Activated gamma-delta T cell treated with Interleukin-2 at 50 U/mL for 16 hours (primary cell): ENCODE measurements at regions not wholly inside any gene's neighbourhood (a gene's known extent, or its start where the extent isn't known, plus 50 kb on each side); places are given as distances from the start of the nearest gene placed in this dataset.

Source experiments
- DNase-seq: peaks from one replicate; pipeline ENCODE4 v3.0.0-alpha.2; 2020

DNA sequence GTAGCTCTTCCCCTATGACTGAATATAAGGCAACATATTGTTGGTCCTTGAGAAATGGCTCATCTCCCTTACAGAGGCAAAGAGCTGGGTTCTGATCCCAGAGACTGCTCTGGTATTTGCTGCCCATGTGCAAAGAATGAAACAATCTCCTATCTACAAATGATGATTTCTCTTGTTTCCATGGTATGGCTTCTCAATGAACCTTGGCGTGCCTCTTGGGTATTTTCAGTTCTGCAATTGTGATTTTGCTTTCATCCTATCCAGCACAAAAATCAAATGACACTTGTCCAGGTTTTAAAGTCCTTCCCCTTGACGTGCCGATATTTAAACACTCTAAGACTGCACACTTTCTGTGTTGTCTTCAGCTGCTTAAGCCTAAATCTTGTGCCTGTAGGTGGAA is 109.8 kb upstream of the NR2F2 start:
- no peak for DNase-seq

DNA sequence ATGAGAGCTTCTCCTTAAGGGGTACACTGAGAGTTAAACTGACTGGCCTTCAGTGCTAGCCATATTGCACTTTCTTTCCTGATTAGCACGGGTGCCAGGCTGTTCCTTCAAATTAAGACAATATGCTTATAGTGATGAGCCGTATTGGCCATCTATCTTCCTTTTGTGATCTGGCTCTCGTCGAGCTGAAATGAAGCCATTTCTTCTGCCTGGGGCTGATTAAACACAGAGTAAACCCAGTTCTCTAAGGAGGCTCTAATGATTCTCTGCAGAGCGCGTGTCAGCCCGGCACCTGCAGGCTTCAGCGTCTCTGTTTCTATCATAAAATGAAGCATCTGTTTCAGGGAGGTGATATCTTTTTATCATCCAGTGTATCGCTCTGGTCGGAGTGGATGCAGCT is 107.5 kb upstream of the NR2F2 start:
- no peak for DNase-seq

DNA sequence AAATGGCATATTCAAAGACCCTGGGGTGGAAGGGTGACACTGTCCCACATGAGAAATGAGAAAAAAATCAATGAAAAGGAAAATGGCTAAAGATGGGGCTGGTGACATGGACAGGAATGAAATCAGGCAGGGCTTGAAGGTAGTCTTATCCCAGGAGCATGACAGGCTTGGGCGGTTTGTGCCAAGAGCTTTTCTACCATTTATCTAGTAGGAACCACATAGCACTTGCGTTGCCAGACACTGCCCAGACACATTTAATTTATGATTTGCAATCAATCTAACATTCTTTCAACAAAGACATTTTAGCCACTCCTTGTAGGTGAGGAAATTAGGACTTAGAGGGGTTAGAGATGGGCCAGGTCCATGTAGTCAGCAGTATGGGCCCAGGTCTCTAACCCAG is 106.6 kb upstream of the NR2F2 start:
- no peak for DNase-seq

DNA sequence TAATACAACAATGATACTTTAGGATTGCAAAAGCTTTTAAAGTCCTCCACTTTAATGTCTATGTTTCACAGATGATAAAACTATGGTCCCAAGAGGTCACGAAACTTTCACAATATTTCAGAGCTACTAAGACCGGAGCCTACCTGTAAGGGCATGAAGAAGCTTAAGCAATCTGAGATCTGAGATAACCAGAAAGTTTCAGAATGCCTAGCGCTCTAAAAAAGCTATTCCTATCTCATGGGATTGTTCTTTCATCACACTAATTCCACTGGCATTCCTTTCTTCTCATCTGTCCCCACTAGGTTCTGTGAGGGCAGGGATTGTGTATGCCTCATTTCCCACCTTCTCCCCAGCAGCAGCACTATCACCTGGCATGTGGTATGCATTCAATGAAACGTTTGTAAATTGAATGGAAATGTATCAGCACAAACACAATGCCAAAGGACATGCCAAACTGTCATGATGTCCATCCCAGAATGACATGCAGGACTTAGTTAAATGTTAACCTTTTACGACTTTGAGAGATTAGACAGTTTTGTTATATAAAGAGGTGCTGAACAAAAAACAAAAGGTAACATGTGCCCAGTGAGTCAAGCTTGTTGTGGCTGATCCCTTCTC is 104.7 kb upstream of the NR2F2 start:
- DNase-seq, result no peak

DNA sequence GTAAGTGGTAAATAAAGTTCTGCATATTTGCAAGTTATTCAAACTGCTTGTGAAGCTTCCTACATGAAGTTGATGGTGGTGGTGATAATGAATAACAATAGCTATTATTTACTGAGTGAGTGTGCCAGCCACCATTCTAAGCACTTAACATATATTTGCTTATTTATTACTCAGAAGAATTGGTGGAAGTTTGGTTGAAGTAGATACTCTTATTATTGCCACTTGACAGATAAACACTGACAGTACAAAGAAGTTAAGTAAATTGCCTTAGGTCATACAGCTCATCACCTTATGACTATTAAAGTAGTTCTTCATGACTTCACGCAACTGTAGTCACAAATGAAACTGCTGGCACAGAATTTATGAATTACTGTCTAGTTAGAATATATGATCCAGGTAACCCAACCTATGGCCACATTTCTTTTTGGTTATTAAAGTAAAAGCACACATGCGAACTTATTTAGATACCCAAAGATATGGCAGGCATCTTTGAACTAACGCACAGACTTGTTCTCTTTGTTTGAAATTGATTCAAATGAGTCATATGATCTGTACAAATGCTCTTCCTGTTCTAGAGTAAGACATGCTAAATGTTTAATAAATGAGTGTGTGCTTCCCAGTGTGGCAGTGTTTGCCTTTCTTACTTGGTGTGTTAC is 99.8 kb upstream of the NR2F2 start:
- DNase-seq, result no peak

DNA sequence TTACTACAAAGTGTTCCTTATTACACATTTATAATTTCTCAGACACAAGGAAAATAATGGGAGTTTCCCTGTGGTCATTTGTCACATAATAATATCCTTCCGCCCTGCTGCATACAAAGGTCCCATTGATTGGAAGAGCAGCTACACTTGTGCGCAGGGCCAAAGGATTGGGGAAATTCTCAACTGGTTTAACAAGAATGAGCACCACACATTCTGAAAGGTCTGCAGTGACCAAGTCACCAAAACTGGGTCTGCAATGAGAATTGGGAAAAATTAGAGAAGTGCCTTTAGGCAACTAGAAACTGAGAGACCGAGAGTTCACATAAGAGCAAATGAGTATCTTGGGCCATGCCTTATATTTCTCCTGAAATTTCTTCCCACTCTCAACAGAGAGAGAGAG is 98.2 kb upstream of the NR2F2 start:
- DNase-seq, result no peak

DNA sequence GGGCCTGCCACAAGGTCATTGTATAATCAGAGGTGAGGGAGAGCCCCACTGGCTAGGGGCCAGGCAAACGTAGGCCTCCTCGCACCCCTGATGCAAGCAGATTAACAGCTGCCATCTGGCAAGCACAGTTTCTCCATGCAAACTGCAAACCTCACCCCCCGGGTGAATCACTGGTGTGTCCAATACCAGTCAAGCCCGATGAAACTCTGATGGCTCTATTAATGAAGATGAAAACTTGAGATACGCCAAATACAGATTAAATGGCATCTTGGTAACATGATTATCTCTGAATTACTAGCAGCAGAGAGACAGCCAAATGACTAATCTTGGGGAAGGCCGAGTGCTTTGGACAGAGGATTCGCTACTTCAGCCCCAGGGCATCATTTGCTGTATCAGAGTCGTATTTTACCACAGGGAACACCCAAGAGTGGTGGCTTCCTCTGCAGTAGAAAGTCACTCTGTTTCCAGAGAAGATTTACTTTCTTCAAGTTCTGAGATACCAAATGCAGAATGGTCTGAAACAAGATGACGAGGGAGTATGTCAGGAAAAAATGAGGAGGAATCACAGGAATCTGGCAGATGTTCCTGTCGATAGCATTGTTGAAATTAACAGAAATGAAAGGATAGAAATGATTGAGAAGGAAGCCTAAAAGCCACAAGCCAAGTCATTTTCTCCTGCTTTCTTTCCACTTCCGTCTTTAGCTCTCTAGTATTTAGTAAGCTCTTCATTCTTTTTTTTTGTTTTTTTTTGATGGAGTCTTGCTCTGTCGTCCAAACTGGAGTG is 96.2 kb upstream of the NR2F2 start:
- DNase-seq, result no peak

DNA sequence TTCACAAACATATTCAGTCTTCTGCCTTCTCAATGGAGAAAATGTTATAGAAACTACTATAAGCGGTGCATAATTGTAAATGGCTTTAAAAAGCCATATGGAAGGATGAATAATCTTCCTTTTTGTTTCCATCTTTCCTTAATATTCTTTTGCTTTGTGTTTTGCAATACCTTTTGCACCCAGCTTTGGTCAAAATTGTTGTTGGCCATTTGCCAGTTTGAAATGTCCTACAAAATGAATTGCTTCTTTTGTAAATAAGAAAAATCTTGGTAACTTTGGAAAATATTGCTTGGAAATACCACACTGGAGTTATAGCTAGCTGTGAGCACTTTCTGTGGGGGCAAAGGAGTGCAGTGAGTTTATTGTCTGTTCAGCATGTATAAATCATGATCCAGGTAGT is 93.5 kb upstream of the NR2F2 start:
- no peak for DNase-seq

DNA sequence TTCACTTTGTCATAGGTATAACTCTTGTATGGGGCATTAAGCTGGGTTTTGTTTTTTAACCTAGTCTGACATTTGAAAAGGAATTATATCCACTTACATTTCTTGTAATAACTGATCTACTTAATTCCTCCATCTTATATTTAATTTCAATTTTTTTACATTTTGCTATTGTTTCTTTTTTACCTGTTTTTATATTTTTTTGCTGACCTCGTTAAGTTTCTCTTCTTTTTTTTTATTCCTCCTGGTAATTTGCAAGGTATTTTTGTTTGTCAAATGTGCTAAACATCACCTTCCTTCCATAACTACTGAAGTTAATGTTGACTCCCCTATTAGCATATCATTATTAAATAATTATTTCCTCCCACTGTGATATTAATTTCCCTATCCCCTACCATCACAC is 87.7 kb upstream of the NR2F2 start:
- DNase-seq, result no peak

DNA sequence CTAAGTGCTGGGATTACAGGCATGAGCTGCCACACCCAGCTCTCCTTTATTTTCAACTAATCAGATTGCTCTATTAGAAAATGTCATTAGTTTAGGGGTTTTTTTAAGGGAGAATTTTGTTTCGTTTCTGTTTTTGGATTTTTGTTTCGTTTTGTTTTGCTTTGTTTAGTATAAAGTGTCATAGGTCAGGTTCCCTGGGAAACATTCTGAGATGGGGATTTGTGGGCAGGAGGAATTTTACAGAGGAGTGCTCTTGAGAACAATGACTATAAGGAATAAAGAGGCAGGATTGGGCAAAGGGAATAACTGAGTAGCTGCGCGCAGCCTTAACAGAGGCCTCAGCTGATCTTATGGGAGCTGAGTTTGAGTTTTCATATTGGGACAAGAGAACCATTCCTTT is 86.8 kb upstream of the NR2F2 start:
- no peak for DNase-seq

DNA sequence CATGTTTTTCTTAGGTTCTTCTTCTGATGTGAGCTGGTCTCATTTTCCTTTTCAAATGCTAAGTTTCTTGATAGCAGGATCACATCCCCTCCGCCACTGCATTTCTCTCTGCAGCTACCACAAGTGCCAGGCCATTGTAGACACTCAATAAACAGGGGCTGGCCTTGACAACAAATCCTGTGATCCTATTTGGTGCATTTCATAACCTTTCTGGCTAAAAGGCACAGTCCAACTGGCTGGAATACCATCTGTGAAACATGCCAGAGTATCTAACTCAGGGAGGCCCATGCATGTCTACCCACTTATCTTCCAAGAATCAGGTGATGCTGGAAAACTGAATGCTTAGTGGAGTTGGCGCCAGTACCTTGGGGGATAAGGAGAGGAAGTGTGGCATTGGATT is 85.2 kb upstream of the NR2F2 start:
- no peak for DNase-seq

DNA sequence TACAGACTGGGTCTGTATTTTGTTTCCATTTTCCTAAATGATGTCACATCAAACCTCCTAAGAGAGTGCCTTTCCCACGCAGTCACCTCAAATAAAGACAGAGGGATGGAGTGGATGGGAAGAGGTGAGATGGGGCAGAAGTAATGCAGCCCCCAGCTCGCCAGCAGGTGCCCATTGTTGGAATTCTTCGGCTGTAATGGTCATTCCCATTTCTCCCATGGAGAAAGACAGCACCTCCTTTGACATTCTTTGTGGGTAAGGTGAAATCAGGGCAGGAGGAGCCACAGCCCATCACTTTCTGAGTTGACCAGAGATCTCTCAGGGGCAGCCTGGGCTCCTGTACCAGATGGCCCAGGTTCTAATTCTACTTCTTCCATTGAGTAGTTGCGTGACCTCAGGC is 84.4 kb upstream of the NR2F2 start:
- DNase-seq, result no peak

DNA sequence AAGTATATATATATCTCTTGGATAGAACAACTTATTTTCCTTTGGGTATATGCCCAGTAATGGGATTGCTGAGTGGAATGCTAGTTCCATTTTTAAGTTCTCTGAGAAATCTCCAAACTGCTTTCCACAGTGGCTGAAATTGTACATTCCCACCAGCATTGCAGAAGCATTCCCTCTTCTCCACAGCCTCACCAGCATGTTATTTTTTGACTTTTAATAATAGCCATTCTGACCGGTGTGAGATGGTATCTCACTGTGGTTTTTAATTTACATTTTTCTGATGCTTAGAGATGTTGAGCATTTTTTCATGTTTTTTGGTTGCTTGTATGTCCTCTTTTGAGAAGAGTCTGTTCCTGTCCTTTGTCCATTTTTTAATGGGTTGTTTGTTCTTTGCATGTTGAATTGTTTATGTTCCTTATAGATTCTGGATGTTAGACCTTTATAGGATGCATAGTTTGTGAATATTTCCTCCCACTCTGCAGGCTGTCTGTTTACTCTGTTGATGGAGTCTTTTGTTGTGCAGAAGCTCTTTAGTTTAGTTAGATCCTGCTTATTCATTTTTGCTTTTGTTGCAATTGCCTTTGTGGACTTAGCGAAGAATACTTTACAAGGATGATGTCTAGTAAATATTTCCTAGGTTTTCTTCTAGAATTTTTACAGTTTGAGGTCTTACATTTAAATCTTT is 82.7 kb upstream of the NR2F2 start:
- no peak for DNase-seq

DNA sequence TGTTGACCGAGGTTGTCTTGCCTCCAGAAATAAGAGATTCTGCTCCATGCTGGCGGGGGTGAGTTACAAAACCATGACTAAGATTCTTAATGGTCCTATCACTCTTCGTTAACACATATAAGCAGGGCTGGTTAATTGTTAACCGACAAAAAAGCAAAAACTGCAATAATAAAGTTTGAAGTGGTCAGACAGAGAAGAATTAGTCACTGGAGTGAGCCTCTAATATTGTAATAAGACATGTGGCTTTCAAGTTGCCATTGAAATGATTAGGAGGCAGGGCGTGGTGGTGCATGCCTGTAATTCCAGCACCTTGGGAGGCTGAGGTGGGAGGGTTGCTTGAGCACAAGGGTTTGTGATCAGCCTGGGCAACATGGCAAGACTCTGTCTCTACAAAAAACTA is 78.4 kb upstream of the NR2F2 start:
- no peak for DNase-seq

DNA sequence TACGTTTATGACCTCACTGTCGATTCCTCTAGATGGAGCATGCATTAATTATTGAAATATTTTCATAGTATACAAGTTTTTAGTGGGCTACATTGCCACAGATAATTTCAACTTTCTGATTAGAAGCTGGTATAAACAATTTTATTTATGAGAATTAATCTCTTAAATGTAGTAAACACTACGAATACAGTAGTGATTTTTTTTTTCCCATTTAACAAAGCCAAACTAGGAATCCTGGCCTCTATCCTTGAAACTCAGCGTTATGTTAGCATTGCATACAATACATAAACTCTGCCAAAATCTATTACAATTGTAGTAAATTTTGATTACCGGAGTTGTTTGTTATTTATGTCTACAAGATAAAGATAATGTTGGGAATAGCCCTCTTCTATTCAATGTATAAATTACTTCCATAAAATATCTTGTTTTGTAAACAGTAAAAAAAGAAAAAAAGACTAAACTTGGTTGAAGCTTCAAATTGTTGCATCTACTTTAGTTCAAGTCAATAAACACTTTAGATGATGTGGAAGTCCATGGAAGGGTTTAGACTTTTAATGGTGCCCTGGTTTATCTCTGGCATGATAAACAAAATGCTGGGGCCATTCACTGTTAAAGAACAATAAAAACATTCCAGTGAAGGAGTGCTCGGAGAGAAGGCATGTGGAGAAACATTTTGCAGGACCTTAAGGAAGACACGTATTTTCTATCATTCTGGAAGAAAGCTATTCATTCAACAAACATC is 77.3 kb upstream of the NR2F2 start:
- DNase-seq, result no peak

DNA sequence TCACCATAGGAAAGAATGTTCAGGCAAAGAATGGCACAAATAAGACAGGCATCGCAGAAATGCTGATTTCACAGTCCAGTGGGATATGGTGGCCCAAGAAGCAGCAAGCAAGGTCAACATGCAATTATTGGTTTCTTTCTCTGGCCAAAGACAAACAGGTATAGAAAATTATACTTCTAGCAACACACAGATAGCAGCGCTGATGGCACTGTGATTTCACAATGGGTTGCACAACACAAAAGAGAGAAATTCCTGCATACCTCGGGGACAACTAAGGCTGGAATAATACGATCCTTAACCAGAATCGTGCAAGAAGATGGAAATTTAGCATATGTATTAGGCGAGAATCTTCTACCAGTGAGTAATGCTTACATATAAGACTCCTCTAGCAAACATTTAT is 76.3 kb upstream of the NR2F2 start:
- no peak for DNase-seq

DNA sequence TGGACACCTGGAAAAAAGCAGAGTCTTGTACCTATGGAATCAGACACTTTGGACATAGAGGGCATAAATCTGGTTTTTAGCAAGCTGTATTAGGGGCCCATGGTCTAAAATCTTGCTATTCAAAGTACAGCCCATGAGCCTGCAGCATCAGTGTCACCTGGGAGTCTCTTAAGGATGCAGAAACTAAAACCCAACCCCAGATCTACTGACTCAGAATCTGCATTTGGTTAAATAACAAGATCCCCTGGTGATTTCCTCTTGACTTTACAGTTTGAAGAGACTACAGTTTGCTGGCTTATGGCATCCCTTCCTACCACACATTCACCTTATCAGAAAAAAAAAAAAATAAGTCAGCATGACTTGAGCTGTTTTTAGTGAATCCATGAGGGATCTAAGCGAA is 74.9 kb upstream of the NR2F2 start:
- DNase-seq, result no peak

DNA sequence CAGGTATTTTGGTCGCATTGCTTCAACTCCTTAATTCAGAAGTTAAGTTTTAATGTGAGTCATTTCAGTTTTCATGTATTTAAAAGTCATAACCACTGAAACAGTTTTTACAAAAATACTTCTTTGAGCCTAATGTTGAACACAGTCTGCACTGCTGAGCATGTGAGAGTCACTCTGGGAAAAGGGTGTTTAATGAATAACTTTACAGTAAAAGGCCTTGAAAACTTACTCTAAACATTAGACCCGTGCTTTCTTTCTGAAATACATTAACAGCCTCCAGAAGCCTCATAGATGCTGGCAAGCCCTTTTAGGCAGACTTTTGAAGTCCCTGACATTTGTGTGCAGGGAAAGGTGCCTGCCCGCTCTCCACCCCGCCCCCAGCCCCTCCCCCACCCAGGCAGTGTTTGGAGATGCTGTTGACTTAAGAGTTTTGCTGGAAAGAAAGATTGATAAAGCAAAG is 68.9 kb upstream of the NR2F2 start:
- no peak for DNase-seq

DNA sequence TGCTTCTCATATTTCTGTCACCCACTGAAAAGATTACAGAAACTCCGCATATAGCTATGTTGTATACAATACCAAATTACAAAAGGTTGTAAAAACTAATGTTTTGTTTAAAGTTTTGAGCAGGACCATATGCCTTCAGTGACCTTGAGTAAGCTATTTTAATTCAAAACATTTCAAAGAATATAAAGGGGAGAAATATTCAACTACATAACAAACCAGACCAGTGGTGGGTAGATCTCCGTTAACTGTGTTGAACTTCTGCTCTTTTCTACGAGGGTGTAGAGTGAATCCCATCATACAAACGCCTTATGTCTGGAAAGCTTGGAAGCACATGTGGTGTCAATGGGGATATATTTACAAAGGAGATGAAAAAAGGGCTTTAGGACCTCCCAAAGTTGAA is 68.4 kb upstream of the NR2F2 start:
- no peak for DNase-seq

DNA sequence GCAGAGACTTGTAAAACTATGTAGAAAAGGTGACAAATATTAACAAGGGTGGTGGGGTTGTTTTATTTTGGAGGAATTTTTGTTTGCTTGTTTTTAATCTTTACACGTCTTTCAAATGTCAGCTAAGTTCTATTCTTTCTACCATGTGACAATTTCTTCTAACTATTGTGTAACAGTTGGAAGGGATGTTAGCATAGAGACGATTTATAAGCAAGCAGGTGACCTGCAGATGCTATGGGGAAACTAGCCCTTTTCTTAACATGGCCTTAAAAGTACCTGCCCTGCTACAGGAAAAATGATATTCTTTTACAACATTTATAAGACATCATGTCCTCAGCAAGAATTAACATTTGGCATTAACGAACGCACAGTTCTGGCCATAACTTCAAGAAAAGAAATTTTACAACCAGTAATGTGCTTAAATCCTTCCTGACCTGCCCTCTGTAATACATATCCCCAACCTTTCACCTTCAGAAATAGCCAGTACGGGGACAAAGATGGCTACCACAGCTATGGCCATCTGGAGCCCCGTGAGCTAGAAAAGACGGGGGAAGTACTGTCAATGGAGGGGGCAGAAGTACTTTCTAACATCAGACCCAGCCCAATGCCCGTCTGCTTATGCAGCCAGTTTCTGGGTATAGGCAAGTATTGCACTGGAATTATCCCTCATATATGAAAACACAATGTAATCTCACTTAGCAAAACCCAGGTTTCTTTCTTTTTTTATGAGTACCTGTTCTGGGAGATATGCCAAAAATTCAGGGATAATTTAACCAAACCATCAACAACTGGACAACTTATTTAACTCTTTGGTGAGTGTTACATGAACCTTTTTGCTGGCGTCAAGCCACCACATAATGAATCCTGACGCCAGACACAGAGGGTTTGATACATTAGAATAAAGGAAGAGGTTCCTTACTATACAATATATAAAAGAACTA is 67.7 kb upstream of the NR2F2 start:
- no peak for DNase-seq

DNA sequence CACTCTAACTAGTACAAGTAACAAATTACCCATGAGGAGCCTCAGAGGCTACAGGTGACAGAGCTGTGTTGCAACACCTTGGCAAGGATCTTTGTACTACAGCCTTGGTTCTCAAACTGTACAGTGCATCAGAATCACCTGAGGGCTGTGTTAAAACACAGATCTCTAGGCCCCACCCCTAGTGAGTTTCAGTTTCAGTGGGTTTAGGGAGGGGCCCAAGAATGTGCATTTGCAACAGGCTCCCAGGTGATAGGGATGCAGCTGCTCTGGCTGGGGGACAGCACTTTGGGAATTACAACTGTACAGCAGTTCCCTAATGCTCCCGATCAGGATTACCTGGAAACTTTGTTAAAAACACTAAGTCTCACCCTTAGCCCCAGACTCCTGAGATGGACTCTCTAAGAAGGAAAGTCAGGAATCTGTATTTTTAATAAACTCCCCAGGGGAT is 66.1 kb upstream of the NR2F2 start:
- DNase-seq, result no peak
